GM12874 (cell line): ENCODE measurements at regions not wholly inside any gene's neighbourhood (a gene's known extent, or its start where the extent isn't known, plus 50 kb on each side); places are given as distances from the start of the nearest gene placed in this dataset.

Source experiments
- TF ChIP-seq, protein P1 (sequence below): IDR thresholded peaks from 2 replicates; pipeline ENCODE4 v1.5.1; 2011; ENCODE audit warnings: low read depth, mild to moderate bottlenecking, control low read depth, low read length, moderate library complexity; ENCODE audit not compliant: insufficient read depth

DNA sequence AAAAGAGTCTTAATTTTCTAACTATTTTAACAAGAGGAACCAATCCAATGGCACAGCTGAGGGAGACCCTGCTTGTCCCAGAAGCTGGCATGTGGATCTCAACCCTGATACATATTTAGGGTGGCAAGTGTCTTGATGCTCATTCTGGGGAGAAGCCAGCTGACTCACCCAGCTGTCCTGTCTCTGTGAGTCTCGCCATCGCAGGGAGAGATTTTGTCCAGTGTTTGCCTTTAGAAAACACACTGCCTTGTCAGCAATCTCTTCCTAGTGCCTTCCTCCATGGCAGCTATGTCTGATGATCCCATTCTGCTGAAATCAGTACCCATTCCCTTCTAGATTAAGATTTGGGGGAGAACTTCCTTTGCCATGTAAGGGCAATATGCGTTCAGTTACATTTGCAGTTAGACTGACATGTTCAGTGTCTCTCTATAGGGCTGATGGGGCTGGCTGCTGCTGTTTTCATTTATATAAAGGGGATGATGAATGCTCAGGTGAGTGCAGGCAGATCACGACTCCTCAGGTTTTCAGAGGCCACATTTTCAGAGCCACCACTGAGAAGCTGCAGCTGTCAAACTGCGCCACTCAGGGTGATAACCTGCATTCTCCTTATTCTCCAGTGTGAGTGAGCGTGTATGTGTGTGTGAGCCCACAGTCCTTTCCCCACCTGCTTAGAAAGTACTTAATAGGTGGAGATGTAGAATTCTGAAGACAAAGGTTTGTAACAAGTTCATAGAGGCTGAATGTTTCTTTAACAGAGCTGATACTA, 217.0 kb downstream of the GAS1 start:
- TF ChIP-seq, protein P1, sequence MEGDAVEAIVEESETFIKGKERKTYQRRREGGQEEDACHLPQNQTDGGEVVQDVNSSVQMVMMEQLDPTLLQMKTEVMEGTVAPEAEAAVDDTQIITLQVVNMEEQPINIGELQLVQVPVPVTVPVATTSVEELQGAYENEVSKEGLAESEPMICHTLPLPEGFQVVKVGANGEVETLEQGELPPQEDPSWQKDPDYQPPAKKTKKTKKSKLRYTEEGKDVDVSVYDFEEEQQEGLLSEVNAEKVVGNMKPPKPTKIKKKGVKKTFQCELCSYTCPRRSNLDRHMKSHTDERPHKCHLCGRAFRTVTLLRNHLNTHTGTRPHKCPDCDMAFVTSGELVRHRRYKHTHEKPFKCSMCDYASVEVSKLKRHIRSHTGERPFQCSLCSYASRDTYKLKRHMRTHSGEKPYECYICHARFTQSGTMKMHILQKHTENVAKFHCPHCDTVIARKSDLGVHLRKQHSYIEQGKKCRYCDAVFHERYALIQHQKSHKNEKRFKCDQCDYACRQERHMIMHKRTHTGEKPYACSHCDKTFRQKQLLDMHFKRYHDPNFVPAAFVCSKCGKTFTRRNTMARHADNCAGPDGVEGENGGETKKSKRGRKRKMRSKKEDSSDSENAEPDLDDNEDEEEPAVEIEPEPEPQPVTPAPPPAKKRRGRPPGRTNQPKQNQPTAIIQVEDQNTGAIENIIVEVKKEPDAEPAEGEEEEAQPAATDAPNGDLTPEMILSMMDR, result no peak

DNA sequence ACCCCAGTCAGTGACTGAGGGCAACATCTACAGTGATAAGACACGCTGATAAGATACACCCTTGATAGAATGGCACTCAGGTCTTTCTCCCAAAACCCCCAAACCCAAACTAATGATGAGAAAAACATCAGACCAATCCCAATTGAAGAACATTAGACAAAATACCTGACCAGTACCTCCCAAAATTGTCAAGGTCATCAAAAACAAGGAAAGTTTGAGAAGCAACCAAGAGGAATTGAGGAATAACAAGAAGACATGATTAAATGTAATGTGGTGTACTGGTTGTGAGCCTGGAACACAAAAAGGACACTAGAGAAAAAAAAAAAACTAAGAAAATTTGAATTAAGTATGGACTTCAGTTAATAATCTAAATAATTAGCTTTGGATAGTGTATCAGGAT, 222.8 kb downstream of the GAS1 start:
- TF ChIP-seq, protein P1, result no peak

DNA sequence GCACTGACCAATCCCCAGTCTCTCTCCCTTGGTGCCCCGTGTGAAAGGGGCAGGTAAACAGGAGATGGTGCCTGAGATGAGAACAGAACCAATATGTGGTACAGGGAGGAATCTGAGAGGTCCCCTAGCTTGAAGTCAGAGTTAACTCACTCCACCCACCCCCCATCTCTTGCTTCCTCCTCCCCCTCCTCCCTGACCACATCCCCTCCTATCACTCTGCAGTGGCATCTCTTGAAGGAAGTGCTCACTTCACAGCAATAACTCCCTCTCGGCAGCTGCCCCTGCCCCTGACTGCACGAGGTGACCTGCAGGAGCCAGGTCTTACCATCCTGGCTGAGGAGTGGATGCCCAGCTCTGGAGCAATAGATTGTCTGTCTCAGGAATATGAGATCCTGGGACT, 224.0 kb downstream of the GAS1 start:
- TF ChIP-seq, protein P1, result no peak

DNA sequence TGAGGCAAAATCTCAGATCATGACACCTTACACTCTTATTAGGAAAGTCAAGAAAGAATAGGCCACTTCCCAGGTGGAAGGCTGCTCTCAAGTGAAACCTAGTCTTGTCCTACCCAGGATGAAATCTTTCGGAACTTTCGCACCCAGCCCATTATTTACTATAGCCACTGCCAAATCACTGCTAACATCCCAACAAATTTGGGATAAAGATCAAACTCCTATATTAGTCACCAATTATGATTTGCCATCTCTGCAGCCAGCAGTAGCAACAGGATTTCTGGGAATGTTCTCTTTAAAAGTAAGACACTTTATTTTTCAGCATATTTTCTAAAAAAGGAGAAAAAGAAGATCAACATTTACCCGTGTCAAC, 224.6 kb downstream of the GAS1 start:
- TF ChIP-seq, protein P1, result no peak

DNA sequence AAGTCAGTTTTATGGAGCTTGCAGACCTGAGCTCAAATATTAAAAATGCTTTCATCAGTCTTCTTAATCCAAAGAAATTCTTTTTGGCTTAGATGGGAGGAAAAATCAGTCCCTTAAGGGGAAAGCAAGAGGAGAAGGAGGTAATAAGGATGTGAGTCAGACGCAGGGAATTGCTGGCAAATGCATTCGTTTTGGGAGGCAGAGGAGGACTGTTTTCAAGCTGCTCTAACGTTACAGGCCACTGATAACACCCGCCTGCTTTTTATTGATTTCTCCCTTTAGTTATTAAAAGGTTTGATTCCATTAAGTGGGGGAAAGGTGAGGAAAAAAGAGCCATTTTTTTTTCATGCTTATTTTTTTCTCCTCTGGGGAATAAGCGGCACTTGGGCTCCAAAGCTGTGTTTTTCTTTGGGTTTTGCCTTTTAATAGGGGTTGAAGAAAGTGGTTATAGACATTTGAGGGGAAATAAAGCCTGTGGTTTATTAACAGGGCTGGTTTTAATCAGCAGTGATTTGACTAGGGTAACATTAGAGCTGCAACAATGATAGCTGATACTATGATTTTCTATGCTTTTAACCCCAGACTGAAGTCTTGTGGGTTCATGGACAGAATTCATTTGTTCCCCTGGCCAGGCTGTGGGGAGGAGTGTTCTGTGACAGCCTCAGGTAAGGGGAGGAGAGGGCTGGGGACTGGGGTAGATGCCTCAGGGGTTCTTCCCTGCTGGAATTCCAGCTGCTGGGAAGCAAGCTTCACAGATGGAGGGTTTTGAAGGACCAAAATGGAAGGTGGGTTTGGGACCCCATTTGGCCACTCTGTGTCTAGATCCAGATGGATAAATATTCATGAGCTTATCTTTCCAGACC, 225.2 kb downstream of the GAS1 start:
- TF ChIP-seq, protein P1, result no peak

DNA sequence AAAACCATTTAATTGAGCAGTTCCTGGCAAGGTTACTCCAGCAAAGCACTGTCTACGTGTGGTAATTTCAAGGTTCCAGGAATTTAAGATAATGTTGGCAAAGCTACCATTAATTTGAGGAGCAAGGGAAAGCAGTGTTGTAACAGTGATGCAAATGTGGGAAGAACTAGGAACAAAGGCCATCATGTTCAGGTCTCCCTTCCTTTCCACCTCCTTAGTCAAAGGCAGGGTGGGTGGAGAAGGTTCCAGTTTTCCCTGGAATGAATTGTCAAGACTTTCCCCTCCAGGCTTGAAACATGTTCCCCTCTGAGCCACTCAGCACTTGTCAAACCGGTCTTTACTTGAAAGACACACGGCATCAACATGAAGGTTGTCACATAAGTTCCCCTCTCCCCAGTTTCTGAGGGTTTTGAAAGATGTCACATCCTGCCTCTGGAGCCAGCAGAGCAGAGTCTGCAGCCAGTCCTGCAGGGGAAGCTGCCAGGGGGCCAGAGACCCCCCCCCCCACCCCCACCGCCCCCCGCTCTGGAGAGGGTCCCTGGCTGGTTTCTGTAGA, 226.0 kb downstream of the GAS1 start:
- TF ChIP-seq, protein P1, result no peak

DNA sequence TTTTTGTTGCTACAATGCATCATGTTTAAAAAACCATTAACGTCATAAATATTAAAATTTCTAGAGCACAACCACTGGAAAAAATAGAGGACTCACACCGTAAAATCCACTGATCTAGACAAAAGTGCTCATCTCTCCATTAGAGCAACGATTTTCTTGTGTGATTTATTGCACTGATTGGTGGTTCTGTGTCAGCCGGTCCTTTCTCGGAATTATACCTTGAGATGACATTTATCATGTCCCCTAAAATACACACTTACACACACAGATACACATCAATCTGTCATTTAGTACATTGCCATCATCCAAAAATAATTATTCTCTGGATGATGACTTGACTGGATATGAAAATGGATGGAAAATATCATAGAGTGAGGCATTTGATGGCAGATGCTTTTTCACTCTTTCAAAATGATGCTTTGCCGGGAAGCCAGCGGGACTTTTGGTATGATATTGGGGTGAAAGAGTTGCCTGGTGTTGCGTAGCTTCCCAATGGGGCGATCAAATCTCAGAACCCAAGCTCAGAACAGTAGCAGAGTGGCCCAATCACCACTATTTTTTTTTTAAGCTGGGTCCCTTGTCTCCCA, 226.6 kb downstream of the GAS1 start:
- TF ChIP-seq, protein P1, result no peak
